Neural cell (in vitro differentiated cells): ENCODE measurements at regions not wholly inside any gene's neighbourhood (a gene's known extent, or its start where the extent isn't known, plus 50 kb on each side); places are given as distances from the start of the nearest gene placed in this dataset.

Experiments used
- CTCF ChIP-seq: fragments of 450-650 bp; IDR thresholded peaks from 2 replicates; pipeline ENCODE4 v1.5.1; 2014; ENCODE audit warnings: antibody characterized with exemption, mild to moderate bottlenecking, moderate library complexity; ENCODE audit not compliant: poor library complexity, severe bottlenecking
- EZH2 ChIP-seq: fragments of 200-600, 300-800 bp; shearing (Covaris generic), sonication (generic); IDR thresholded peaks from 2 replicates; pipeline ENCODE4 v1.6.1; 2014; ENCODE audit warnings: antibody characterized with exemption, low read length, borderline replicate concordance, mild to moderate bottlenecking; ENCODE audit not compliant: insufficient read depth, poor library complexity, severe bottlenecking
- REST ChIP-seq: IDR thresholded peaks from 2 replicates; pipeline ENCODE4 v1.6.1; 2012; ENCODE audit warnings: borderline replicate concordance

- TF ChIP-seq CTCF (no peak), EZH2 (no peak), REST (no peak)
Measured at GRCh38 chr1:36705629-36706028, 222.9 kb upstream of the CSF3R start.
